ENCODE measurements at regions not wholly inside any gene's neighbourhood (a gene's known extent, or its start where the extent isn't known, plus 50 kb on each side); places are given as distances from the start of the nearest gene placed in this dataset.

DNA sequence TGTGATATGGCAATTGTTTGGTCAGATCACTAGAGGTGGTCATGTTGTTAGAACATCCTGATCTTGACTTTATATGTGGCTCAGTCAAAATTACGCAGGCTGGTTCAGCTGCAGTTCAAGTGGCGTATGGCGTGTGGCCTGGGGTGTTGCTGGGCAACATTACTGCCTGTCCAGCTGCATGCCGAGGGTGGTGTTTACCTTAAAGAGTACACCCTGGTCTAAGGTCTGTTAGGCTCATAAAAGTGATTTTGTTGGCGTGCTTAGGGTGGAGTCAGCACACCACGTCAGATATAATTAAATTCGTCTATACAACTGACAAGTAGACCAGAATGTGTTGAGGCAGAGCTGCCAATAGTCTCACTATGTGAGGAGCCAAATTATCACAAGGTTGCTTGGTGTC is 55.6 kb upstream of the NEDD9 start:
- peak; percentile 20 to 87 (median 74) for TF ChIP-seq POLR2AphosphoS5 (IDR thresholded peaks at IDR 0.05)
- TF ChIP-seq, protein P1, sequence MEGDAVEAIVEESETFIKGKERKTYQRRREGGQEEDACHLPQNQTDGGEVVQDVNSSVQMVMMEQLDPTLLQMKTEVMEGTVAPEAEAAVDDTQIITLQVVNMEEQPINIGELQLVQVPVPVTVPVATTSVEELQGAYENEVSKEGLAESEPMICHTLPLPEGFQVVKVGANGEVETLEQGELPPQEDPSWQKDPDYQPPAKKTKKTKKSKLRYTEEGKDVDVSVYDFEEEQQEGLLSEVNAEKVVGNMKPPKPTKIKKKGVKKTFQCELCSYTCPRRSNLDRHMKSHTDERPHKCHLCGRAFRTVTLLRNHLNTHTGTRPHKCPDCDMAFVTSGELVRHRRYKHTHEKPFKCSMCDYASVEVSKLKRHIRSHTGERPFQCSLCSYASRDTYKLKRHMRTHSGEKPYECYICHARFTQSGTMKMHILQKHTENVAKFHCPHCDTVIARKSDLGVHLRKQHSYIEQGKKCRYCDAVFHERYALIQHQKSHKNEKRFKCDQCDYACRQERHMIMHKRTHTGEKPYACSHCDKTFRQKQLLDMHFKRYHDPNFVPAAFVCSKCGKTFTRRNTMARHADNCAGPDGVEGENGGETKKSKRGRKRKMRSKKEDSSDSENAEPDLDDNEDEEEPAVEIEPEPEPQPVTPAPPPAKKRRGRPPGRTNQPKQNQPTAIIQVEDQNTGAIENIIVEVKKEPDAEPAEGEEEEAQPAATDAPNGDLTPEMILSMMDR (IDR thresholded peaks at IDR 0.05), result no peak
- TF ChIP-seq POLR2A (IDR thresholded peaks at IDR 0.05), result peak in 1 of 2 donors; percentile 45
- TF ChIP-seq EP300 (IDR thresholded peaks at IDR 0.05), result peak; percentile 84 to 99 (median 94)
